ENCODE measurements at regions not wholly inside any gene's neighbourhood (a gene's known extent, or its start where the extent isn't known, plus 50 kb on each side); places are given as distances from the start of the nearest gene placed in this dataset.

DNA sequence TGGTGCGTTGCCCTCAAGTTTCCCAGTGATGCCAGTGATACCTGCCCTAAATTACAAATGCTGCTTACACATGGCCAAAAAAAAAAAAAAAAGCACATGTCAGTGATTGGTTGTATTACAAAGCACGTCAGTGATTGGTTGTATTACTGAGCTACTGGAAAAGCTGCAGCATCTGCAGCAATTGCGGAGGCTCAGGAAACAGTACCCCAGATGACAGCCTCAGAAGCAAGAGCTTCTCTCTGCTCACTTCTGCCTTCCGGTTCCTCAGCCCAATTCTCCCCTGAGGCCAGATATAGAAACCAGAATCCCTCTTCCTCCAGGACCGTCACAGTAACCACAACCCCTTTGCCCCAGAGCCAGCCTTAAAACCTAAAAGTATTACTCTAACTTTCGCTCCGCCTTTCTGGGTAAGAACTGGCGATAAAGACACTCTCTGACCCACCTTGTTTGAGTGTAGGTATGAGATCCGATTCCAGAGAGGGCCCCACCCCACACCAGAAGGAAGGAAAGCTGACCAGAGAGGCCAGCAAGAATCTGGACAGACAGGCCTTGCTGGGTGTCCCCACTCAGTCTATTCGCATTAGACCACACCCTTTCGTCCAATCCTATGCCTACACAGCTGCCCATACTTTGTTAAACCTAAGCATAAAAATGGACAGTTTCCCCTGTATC is 85.0 kb upstream of the SORBS2 start:
- no peak for TF ChIP-seq CTCF (IDR thresholded peaks at IDR 0.05; ENCODE audit: low read depth, low read length)
- no peak for TF ChIP-seq EZH2phosphoT487 (IDR thresholded peaks at IDR 0.05; ENCODE audit: low read depth)
